Ascending aorta (tissue), 2 donors: ENCODE measurements at regions not wholly inside any gene's neighbourhood (a gene's known extent, or its start where the extent isn't known, plus 50 kb on each side); places are given as distances from the start of the nearest gene placed in this dataset.

Experiments
- DNase-seq, 2 donors: peaks; one replicate each; pipeline ENCODE4 v3.0.0-alpha.2; 2019; ENCODE audit warnings: low spot score in 2 of 2
- H3K27ac ChIP-seq, 2 donors: fragments of 200-600 bp; sonication (generic); one replicate each; pipeline ENCODE4 v1.5.1; 2016 to 2017; ENCODE audit warnings: mild to moderate bottlenecking in 1 of 2
- H3K27me3 ChIP-seq: fragments of 200-600 bp; sonication (generic); one replicate; pipeline ENCODE4 v1.5.1; 2017
- H3K36me3 ChIP-seq, 2 donors: fragments of 200-600 bp; sonication (generic); one replicate each; pipeline ENCODE4 v1.5.1; 2016
- H3K4me1 ChIP-seq, 2 donors: fragments of 200-600 bp; sonication (generic); one replicate each; pipeline ENCODE4 v1.5.1; 2016 to 2017; ENCODE audit warnings: mild to moderate bottlenecking in 1 of 2
- H3K4me3 ChIP-seq, 2 donors: fragments of 200-600 bp; sonication (generic); one replicate each; pipeline ENCODE4 v1.5.1; 2016 to 2017; ENCODE audit warnings: mild to moderate bottlenecking in 1 of 2
- H3K9me3 ChIP-seq, 2 donors: fragments of 200-600 bp; sonication (generic); one replicate each; pipeline ENCODE4 v1.5.1; 2016
- CTCF ChIP-seq, 3 experiments: fragments of 200-600 bp in 2 of 3; fragments of 450-650 bp in 1 of 3; sonication (generic) in 2 of 3; IDR thresholded peaks; one replicate each; pipeline ENCODE4 v1.5.1; 2016 to 2019; ENCODE audit warnings: antibody characterized with exemption in 3 of 3, mild to moderate bottlenecking in 1 of 3, moderate library complexity in 1 of 3
- intact Hi-C: fragments of 100-400 bp; cut with DNase I; formaldehyde crosslinking; loops from one replicate; pipeline ENCODE4 v1.15.1; 2023

DNA sequence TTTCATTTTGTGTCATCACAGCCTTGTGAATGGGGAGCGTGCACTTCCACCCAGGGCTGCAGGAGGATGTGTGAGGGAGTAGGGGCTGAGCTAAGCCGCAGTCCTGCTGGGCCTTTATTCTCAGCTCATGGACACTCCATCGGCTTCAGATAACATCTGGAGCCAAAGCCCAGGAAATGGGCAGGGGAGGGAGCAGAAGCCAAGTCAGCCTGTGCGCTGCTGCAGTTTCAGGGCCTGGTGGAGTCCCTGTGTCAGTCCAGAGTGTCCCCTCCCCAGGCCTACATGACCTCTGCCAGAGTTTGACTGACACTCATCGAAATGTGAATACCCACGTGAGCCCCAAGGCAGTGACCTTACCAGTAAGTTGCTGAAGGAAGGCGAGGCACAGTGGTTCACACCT, 242.2 kb downstream of the LOXHD1 start:
- Histone ChIP-seq H3K36me3 (no peaks in the 10 kb centered on the region), H3K27me3 (no peaks in the 10 kb centered on the region), H3K27ac (no peak overlapping the region), H3K4me1 (peaks cover 0 to 23% of the 10 kb centered on the region in 2 donors), H3K9me3 (no peaks in the 10 kb centered on the region), H3K4me3 (no peak overlapping the region)
- TF ChIP-seq CTCF (IDR thresholded peaks at IDR 0.05): no peak
- no peak for DNase-seq
- intact Hi-C loops: no loop called here

- intact Hi-C loops: no loop called here
- Histone ChIP-seq H3K36me3 (no peaks in the 10 kb centered on the region), H3K27ac (no peak overlapping the region), H3K4me1 (peaks cover 0 to 23% of the 10 kb centered on the region in 2 donors), H3K27me3 (no peaks in the 10 kb centered on the region), H3K9me3 (no peaks in the 10 kb centered on the region), H3K4me3 (no peak overlapping the region)
- no peak for DNase-seq
- TF ChIP-seq CTCF (IDR thresholded peaks at IDR 0.05): no peak
Measured at GRCh38 chr18:46415532-46416252, 241.3 kb downstream of the LOXHD1 start.

GRCh38 chr18:46416706-46417638, 240.0 kb downstream of the LOXHD1 start:
- Histone ChIP-seq H3K27me3 (no peaks in the 10 kb centered on the region), H3K27ac (no peak overlapping the region), H3K36me3 (no peaks in the 10 kb centered on the region), H3K4me3 (no peak overlapping the region), H3K9me3 (no peaks in the 10 kb centered on the region), H3K4me1 (peaks cover 0 to 20% of the 10 kb centered on the region in 2 donors)
- DNase-seq: no peak
- intact Hi-C loops: no loop called here
- TF ChIP-seq CTCF (IDR thresholded peaks at IDR 0.05): no peak

GRCh38 chr18:46418663-46419260, 238.3 kb downstream of the LOXHD1 start:
- Histone ChIP-seq H3K27me3 (no peaks in the 10 kb centered on the region), H3K27ac (peak overlapping the region; percentile 24 to 27), H3K4me1 (peaks cover 0 to 14% of the 10 kb centered on the region in 2 donors), H3K9me3 (no peaks in the 10 kb centered on the region), H3K36me3 (no peaks in the 10 kb centered on the region), H3K4me3 (no peak overlapping the region)
- peak in 1 of 2 donors; percentile 77 for DNase-seq
- TF ChIP-seq CTCF (IDR thresholded peaks at IDR 0.05): no peak
- intact Hi-C loops: no loop called here

- intact Hi-C loops: no loop called here
- no peak for TF ChIP-seq CTCF (IDR thresholded peaks at IDR 0.05)
- no peak overlapping the region for H3K27ac ChIP-seq
Measured at GRCh38 chr18:46419391-46420141, 237.5 kb downstream of the LOXHD1 start.

More at GRCh38 chr18:46419391-46420141, 237.5 kb downstream of the LOXHD1 start:
- H3K4me3 ChIP-seq: no peak overlapping the region
- no peaks in the 10 kb centered on the region for H3K9me3 ChIP-seq
- no peaks in the 10 kb centered on the region for H3K36me3 ChIP-seq
- peaks cover 0 to 14% of the 10 kb centered on the region in 2 donors for H3K4me1 ChIP-seq
- no peaks in the 10 kb centered on the region for H3K27me3 ChIP-seq
- peak in 1 of 2 donors; percentile 55 for DNase-seq
